WERI-Rb-1 (cell line): ENCODE measurements at regions not wholly inside any gene's neighbourhood (a gene's known extent, or its start where the extent isn't known, plus 50 kb on each side); places are given as distances from the start of the nearest gene placed in this dataset.

Source experiments
- DNase-seq: peaks from one replicate; pipeline ENCODE4 v3.0.0-alpha.2; 2020
- H3K27ac ChIP-seq: fragments of 250-450 bp; sonication (Bioruptor Pico); 2 replicates; pipeline ENCODE4 v1.5.1; 2020; ENCODE audit warnings: mild to moderate bottlenecking, moderate library complexity
- H3K27me3 ChIP-seq: fragments of 250-450 bp; sonication (Bioruptor Pico); 2 replicates; pipeline ENCODE4 v1.5.1; 2021; ENCODE audit warnings: mild to moderate bottlenecking, low read depth, moderate library complexity; ENCODE audit not compliant: insufficient read depth, severe bottlenecking
- H3K36me3 ChIP-seq: fragments of 250-450 bp; sonication (Bioruptor Pico); 2 replicates; pipeline ENCODE4 v1.5.1; 2020; ENCODE audit warnings: mild to moderate bottlenecking, moderate library complexity
- H3K4me3 ChIP-seq: 2 replicates; pipeline ENCODE4 v1.5.1; 2011; ENCODE audit warnings: low read depth, mild to moderate bottlenecking, control low read depth, low read length
- H3K9me3 ChIP-seq: fragments of 250-450 bp; sonication (Bioruptor Pico); 2 replicates; pipeline ENCODE4 v1.5.1; 2021; ENCODE audit warnings: mild to moderate bottlenecking, moderate library complexity; ENCODE audit not compliant: severe bottlenecking
- CTCF ChIP-seq: IDR thresholded peaks from 2 replicates; pipeline ENCODE4 v1.5.1; 2011; ENCODE audit warnings: low read depth, mild to moderate bottlenecking, control low read depth, inconsistent platforms, low read length

- Histone ChIP-seq H3K27me3 (no peaks in the 10 kb centered on the region), H3K9me3 (no peaks in the 10 kb centered on the region), H3K36me3 (no peaks in the 10 kb centered on the region), H3K27ac (no peak overlapping the region), H3K4me3 (no peak overlapping the region)
- no peak for TF ChIP-seq CTCF
- DNase-seq = no peak
These were observed 244.7 kb upstream of the GPR26 start for GRCh38 chr10:123421461-123421860.

DNA sequence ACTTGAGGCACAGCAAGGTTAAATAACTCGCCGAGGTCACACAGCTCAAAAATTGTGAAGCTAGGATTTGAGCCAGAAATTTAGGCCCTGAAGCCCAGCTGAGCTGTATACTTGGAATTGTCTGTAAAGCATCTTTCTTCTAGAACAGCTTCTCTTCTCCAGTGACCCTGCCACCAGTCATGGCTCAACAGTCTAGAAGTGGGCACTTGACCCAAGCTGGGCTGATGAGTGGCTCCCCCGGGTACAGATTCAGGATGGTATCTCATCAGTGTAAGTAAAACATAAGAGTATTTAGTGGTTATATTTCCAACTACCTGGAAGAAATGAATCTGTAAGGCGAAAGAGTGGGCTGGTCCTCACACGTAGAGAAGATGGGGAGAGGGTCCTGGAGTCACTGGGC, 243.9 kb upstream of the GPR26 start:
- H3K9me3 ChIP-seq = no peaks in the 10 kb centered on the region
- no peak overlapping the region for H3K27ac ChIP-seq
- no peak overlapping the region for H3K4me3 ChIP-seq

DNA sequence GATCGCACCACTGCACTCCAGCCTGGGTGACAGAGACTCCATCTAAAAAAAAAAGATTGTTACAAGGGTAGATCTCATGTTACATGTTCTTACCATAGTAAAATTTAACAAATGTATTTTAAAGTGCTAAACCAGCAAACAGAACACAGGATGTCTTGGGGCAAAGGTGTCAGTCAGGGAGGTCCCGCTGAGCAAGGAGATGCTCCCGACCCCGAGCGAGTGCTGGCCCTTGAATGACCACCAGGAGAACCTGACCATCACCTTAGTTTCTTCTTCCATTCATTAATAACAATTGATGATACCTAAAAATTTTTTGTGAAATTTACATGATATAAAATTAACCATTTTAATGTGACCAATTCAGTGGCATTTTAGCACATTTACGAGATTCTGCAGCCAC, 241.6 kb upstream of the GPR26 start:
- Histone ChIP-seq H3K36me3 (no peaks in the 10 kb centered on the region), H3K27me3 (no peaks in the 10 kb centered on the region), H3K27ac (no peak overlapping the region), H3K4me3 (no peak overlapping the region), H3K9me3 (no peaks in the 10 kb centered on the region)
- no peak for DNase-seq
- no peak for TF ChIP-seq CTCF

More for the DNA sequence above, 243.9 kb upstream of the GPR26 start:
- Histone ChIP-seq H3K36me3 (no peaks in the 10 kb centered on the region), H3K27me3 (no peaks in the 10 kb centered on the region)
- TF ChIP-seq CTCF = no peak
- no peak for DNase-seq

- Histone ChIP-seq H3K27ac (no peak overlapping the region), H3K36me3 (no peaks in the 10 kb centered on the region), H3K27me3 (no peaks in the 10 kb centered on the region), H3K9me3 (no peaks in the 10 kb centered on the region), H3K4me3 (no peak overlapping the region)
- no peak for TF ChIP-seq CTCF
- no peak for DNase-seq
These were observed 240.5 kb upstream of the GPR26 start for GRCh38 chr10:123425680-123426079.

- no peak for DNase-seq
- H3K27ac ChIP-seq = no peak overlapping the region
These were observed 238.9 kb upstream of the GPR26 start for GRCh38 chr10:123427165-123427786.

More at GRCh38 chr10:123427165-123427786, 238.9 kb upstream of the GPR26 start:
- Histone ChIP-seq H3K9me3 (peaks cover 3% of the 10 kb centered on the region), H3K27me3 (no peaks in the 10 kb centered on the region), H3K36me3 (no peaks in the 10 kb centered on the region), H3K4me3 (no peak overlapping the region)
- no peak for TF ChIP-seq CTCF
